HepG2 (cell line): ENCODE measurements at regions not wholly inside any gene's neighbourhood (a gene's known extent, or its start where the extent isn't known, plus 50 kb on each side); places are given as distances from the start of the nearest gene placed in this dataset.

ENCODE experiments used
- ATAC-seq: fragments of 200-7000 bp; cut with Tn5 transposase; 3 replicates; pipeline ENCODE4 v1.9.1; 2020; ENCODE audit warnings: mild to moderate bottlenecking, moderate library complexity
- BruUV-seq: library from RNA; stranded (reverse); fragments of 400-500 nt; replicated peaks from 2 replicates; lab custom pipeline; 2021; lab: Mats Ljungman, UMichigan
- CTCF ChIA-PET: fragments of 300-600 bp; formaldehyde crosslinking; extraction: SDS; loops from one replicate; lab custom pipeline; 2021; ENCODE audit warnings: low total read pairs, inconsistent platforms, low intra/inter-chr PET ratio; lab: Yijun Ruan, JAX
- POLR2A ChIA-PET: fragments of 350-600 bp; sonication (Branson Sonifier 250); formaldehyde crosslinking; loops from one replicate; lab custom pipeline; 2020; ENCODE audit warnings: antibody characterized with exemption, inconsistent platforms; lab: Yijun Ruan, JAX
- DNase-seq: peaks from one replicate; pipeline ENCODE4 v3.0.0-alpha.2; 2015; ENCODE audit warnings: low spot score
- FAIRE-seq: peaks from 3 replicates; lab custom pipeline; 2011; peaks lifted over from hg19 to GRCh38; lab: Jason Lieb, UNC
- H2AFZ ChIP-seq: one replicate; pipeline ENCODE4 v1.6.1; 2011; ENCODE audit warnings: low read length, inconsistent platforms
- H3K27ac ChIP-seq: fragments of 300-600 bp; 3 replicates; pipeline ENCODE4 v1.8.0; 2011; ENCODE audit warnings: mixed run types, mild to moderate bottlenecking, mixed read lengths, low read length, inconsistent platforms; ENCODE audit not compliant: insufficient read depth; ENCODE audit errors: extremely low read length
- H3K27me3 ChIP-seq, 2 experiments: fragments of 200-600 bp in 1 of 2; 2 replicates in 1 of 2; 3 replicates in 1 of 2; pipeline versions ENCODE4 v1.6.0 to v1.8.0; 2011; ENCODE audit warnings: low read length in 2 of 2, mild to moderate bottlenecking in 2 of 2, moderate library complexity in 2 of 2, inconsistent platforms in 1 of 2; ENCODE audit not compliant: insufficient read depth in 2 of 2, control insufficient read depth in 1 of 2
- H3K36me3 ChIP-seq, 2 experiments: fragments of 200-600 bp in 1 of 2; replicated peaks in 1 of 2; 2 replicates in 1 of 2; 3 replicates in 1 of 2; pipeline versions ENCODE4 v1.5.1 to v1.8.0; 2011; ENCODE audit warnings: low read length in 2 of 2, inconsistent platforms in 1 of 2; ENCODE audit not compliant: insufficient read depth in 2 of 2, control insufficient read depth in 1 of 2
- H3K4me1 ChIP-seq: 2 replicates; pipeline ENCODE4 v1.5.1; 2012; ENCODE audit warnings: low read length, inconsistent platforms; ENCODE audit not compliant: insufficient read depth
- H3K4me2 ChIP-seq: 2 replicates; pipeline ENCODE4 v1.6.0; 2011; ENCODE audit warnings: low read depth, low read length, inconsistent platforms
- H3K4me3 ChIP-seq, 3 experiments: fragments of 200-600 bp in 1 of 3; sonication (generic), shearing (Covaris generic) in 1 of 3; replicated peaks in 1 of 3; 2 replicates each; pipeline ENCODE4 v1.5.1; 2011 to 2016; ENCODE audit warnings: low read length in 3 of 3, inconsistent platforms in 2 of 3, low read depth in 2 of 3, mild to moderate bottlenecking in 2 of 3, control low read depth in 1 of 3, mixed read lengths in 1 of 3; ENCODE audit not compliant: insufficient read depth in 1 of 3
- H3K79me2 ChIP-seq: one replicate; pipeline ENCODE4 v1.6.1; 2011; ENCODE audit warnings: low read length, inconsistent platforms; ENCODE audit not compliant: insufficient read depth
- H3K9ac ChIP-seq: 2 replicates; pipeline ENCODE4 v1.6.0; 2011; ENCODE audit warnings: mild to moderate bottlenecking, low read depth, low read length, inconsistent platforms; ENCODE audit not compliant: insufficient read depth
- H3K9me3 ChIP-seq: 2 replicates; pipeline ENCODE4 v1.5.1; 2012; ENCODE audit warnings: mild to moderate bottlenecking, low read length
- H4K20me1 ChIP-seq: 2 replicates; pipeline ENCODE4 v1.6.0; 2011; ENCODE audit warnings: inconsistent platforms, mild to moderate bottlenecking, low read length, moderate library complexity; ENCODE audit not compliant: insufficient read depth
- PLRG1 ChIP-seq: fragments of 450-650 bp; conservative IDR thresholded peaks from 2 replicates; pipeline ENCODE4 v1.6.1; 2016
- TEAD3 ChIP-seq: optimal IDR thresholded peaks from 2 replicates; pipeline ENCODE3; 2016; ENCODE audit warnings: borderline replicate concordance
- ZBTB26 ChIP-seq: IDR thresholded peaks from 2 replicates; pipeline ENCODE4 v1.6.1; 2016; ENCODE audit warnings: missing compliant biosample characterization, missing genetic modification reagents, borderline replicate concordance
- ZBTB42 ChIP-seq: sonication (generic); formaldehyde crosslinking; IDR thresholded peaks from 2 replicates; pipeline ENCODE4 v1.5.0; 2020; ENCODE audit warnings: mild to moderate bottlenecking, missing genetic modification reagents
- ZFAT ChIP-seq: sonication (generic); formaldehyde crosslinking; conservative IDR thresholded peaks from 2 replicates; pipeline ENCODE4 v1.8.1; 2023; ENCODE audit warnings: missing genetic modification reagents, inconsistent platforms
- ZNF281 ChIP-seq: sonication (generic); formaldehyde crosslinking; IDR thresholded peaks from 2 replicates; pipeline ENCODE4 v1.4.0; 2020; ENCODE audit warnings: missing genetic modification reagents, borderline replicate concordance
- ZNF350 ChIP-seq: sonication (generic); formaldehyde crosslinking; IDR thresholded peaks from 2 replicates; pipeline ENCODE4 v1.4.0; 2020; ENCODE audit warnings: mild to moderate bottlenecking, low read depth, missing genetic modification reagents, borderline replicate concordance
- ZNF670 ChIP-seq: sonication (generic); formaldehyde crosslinking; IDR thresholded peaks from 2 replicates; pipeline ENCODE4 v1.8.0; 2022; ENCODE audit warnings: mild to moderate bottlenecking, missing genetic modification reagents, borderline replicate concordance
- ZNF704 ChIP-seq: sonication (generic); formaldehyde crosslinking; IDR thresholded peaks from 2 replicates; pipeline ENCODE4 v1.8.1; 2023; ENCODE audit warnings: mild to moderate bottlenecking, inconsistent platforms, moderate library complexity, missing genetic modification reagents, borderline replicate concordance
- WGBS: methylation state at CpG from one replicate; pipeline ENCODE4 v1.1.6; 2017; ENCODE audit warnings: low lambda C conversion rate; 5-methylcytosine and 5-hydroxymethylcytosine counted together
- in situ Hi-C: cut with HindIII; loops from 2 replicates; pipeline ENCODE4 v1.10.0; 2017; ENCODE audit warnings: low pct_unique_long_range_greater_than_20kb; ENCODE audit not compliant: extremely low pct_ligation_motif_present
- intact Hi-C: fragments of 100-400 bp; cut with micrococcal nuclease; formaldehyde crosslinking; loops from one replicate; pipeline ENCODE4 v1.10.0; 2022; ENCODE audit not compliant: unreplicated experiment

GRCh38 chr1:239924741-239925350 lies 166.8 kb upstream of the FMN2 start:
- 47% methylated on average over 8 of the region's 30 CpGs for WGBS
- no TSS peak for BruUV-seq
- no peaks in the 10 kb centered on the region for H3K4me1 ChIP-seq
- H3K36me3 ChIP-seq = no peaks in the 10 kb centered on the region
- ATAC-seq = no peak
- no peak for TF ChIP-seq ZFAT (CRISPR knock-in tag)
- TF ChIP-seq ZBTB42 (CRISPR knock-in tag) = no peak
- TF ChIP-seq TEAD3 (CRISPR knock-in tag) = no peak
- no peak for TF ChIP-seq ZBTB26
- no peak for TF ChIP-seq ZNF281 (CRISPR knock-in tag)
- no peak for TF ChIP-seq ZNF350 (CRISPR knock-in tag)
- no peak for TF ChIP-seq PLRG1
- TF ChIP-seq ZNF670 (CRISPR knock-in tag) = no peak
- no peak for TF ChIP-seq ZNF704
- ChIA-PET POLR2A (no interaction called here), CTCF (no interaction called here)
- no peaks in the 10 kb centered on the region for H4K20me1 ChIP-seq
- in situ Hi-C loops = no loop called here
- H2AFZ ChIP-seq = no peak overlapping the region
- H3K79me2 ChIP-seq = no peaks in the 10 kb centered on the region
- 0 out of 2 replicates have a peak, but pooled peaks cover 3% of the 10 kb centered on the region for H3K9me3 ChIP-seq
- H3K9ac ChIP-seq = no peak overlapping the region
- H3K27ac ChIP-seq = no peak overlapping the region
- intact Hi-C loops = no loop called here
- H3K4me2 ChIP-seq = no peak overlapping the region
- H3K4me3 ChIP-seq = no peak overlapping the region
- no peaks in the 10 kb centered on the region for H3K27me3 ChIP-seq
- no peak for FAIRE-seq
- DNase-seq = no peak
